Nephron progenitor cell (in vitro differentiated cells): ENCODE measurements at regions not wholly inside any gene's neighbourhood (a gene's known extent, or its start where the extent isn't known, plus 50 kb on each side); places are given as distances from the start of the nearest gene placed in this dataset.

ENCODE experiments used
- DNase-seq: peaks from one replicate; pipeline ENCODE4 v3.0.0; 2021
- H3K27ac Mint-ChIP-seq: 2 replicates; pipeline ENCODE4 v1.8.0; 2021; ENCODE audit warnings: mild to moderate bottlenecking, moderate library complexity, mixed read lengths
- H3K27me3 Mint-ChIP-seq: 2 replicates; pipeline ENCODE4 v1.8.0; 2021; ENCODE audit warnings: mild to moderate bottlenecking, low read depth, mixed read lengths; ENCODE audit not compliant: poor library complexity
- H3K36me3 Mint-ChIP-seq: 2 replicates; pipeline ENCODE4 v1.8.0; 2021; ENCODE audit warnings: low read depth, mixed read lengths
- H3K4me1 Mint-ChIP-seq: 2 replicates; pipeline ENCODE4 v1.8.0; 2021; ENCODE audit warnings: mixed read lengths
- H3K4me3 Mint-ChIP-seq: 2 replicates; pipeline ENCODE4 v1.8.0; 2021; ENCODE audit warnings: mild to moderate bottlenecking, moderate library complexity, mixed read lengths
- H3K9me3 Mint-ChIP-seq: 2 replicates; pipeline ENCODE4 v1.8.0; 2021; ENCODE audit warnings: mild to moderate bottlenecking, moderate library complexity, mixed read lengths
- CTCF ChIP-seq: fragments of 200-600 bp; sonication (generic); IDR thresholded peaks from 2 replicates; pipeline ENCODE4 v1.5.0; 2021; ENCODE audit warnings: antibody characterized with exemption

GRCh38 chr5:18216016-18216415 lies 581.8 kb downstream of the TAF11L14 start:
- Mint-ChIP-seq H3K27ac (no peak overlapping the region), H3K9me3 (peaks cover 4% of the 10 kb centered on the region), H3K4me1 (no peaks in the 10 kb centered on the region), H3K27me3 (peaks cover 3% of the 10 kb centered on the region), H3K36me3 (no peaks in the 10 kb centered on the region), H3K4me3 (no peak overlapping the region)
- DNase-seq, result no peak
- TF ChIP-seq CTCF, result no peak

- no peak overlapping the region for H3K27ac Mint-ChIP-seq
- no peak for TF ChIP-seq CTCF
- no peak overlapping the region for H3K4me3 Mint-ChIP-seq
- H3K36me3 Mint-ChIP-seq, result no peaks in the 10 kb centered on the region
- no peak for DNase-seq
- H3K4me1 Mint-ChIP-seq, result no peaks in the 10 kb centered on the region
- peaks cover 4% of the 10 kb centered on the region for H3K9me3 Mint-ChIP-seq
- H3K27me3 Mint-ChIP-seq, result peaks cover 3% of the 10 kb centered on the region
These were observed 582.5 kb downstream of the TAF11L14 start for GRCh38 chr5:18216729-18217128.

GRCh38 chr5:18219241-18219640 lies 585.0 kb downstream of the TAF11L14 start:
- H3K4me1 Mint-ChIP-seq, result no peaks in the 10 kb centered on the region
- H3K27ac Mint-ChIP-seq, result no peak overlapping the region
- H3K9me3 Mint-ChIP-seq, result peaks cover 4% of the 10 kb centered on the region
- TF ChIP-seq CTCF, result no peak
- no peaks in the 10 kb centered on the region for H3K36me3 Mint-ChIP-seq
- DNase-seq, result no peak
- no peak overlapping the region for H3K4me3 Mint-ChIP-seq
- H3K27me3 Mint-ChIP-seq, result peaks cover 3% of the 10 kb centered on the region

- H3K9me3 Mint-ChIP-seq, result peaks cover 4% of the 10 kb centered on the region
- peaks cover 3% of the 10 kb centered on the region for H3K27me3 Mint-ChIP-seq
- no peak for TF ChIP-seq CTCF
- no peaks in the 10 kb centered on the region for H3K36me3 Mint-ChIP-seq
- H3K27ac Mint-ChIP-seq, result no peak overlapping the region
- DNase-seq, result no peak
- no peaks in the 10 kb centered on the region for H3K4me1 Mint-ChIP-seq
- no peak overlapping the region for H3K4me3 Mint-ChIP-seq
These were observed 586.4 kb downstream of the TAF11L14 start for GRCh38 chr5:18220631-18221030.

GRCh38 chr5:18236386-18236785 lies 602.1 kb downstream of the TAF11L14 start:
- H3K4me3 Mint-ChIP-seq, result no peak overlapping the region
- H3K36me3 Mint-ChIP-seq, result no peaks in the 10 kb centered on the region
- H3K4me1 Mint-ChIP-seq, result no peaks in the 10 kb centered on the region
- no peak overlapping the region for H3K27ac Mint-ChIP-seq
- H3K9me3 Mint-ChIP-seq, result no peaks in the 10 kb centered on the region
- H3K27me3 Mint-ChIP-seq, result no peaks in the 10 kb centered on the region
- no peak for DNase-seq
- TF ChIP-seq CTCF, result no peak

- DNase-seq, result no peak
- Mint-ChIP-seq H3K4me1 (no peaks in the 10 kb centered on the region), H3K36me3 (no peaks in the 10 kb centered on the region), H3K4me3 (no peak overlapping the region), H3K27ac (no peak overlapping the region), H3K27me3 (no peaks in the 10 kb centered on the region), H3K9me3 (no peaks in the 10 kb centered on the region)
- TF ChIP-seq CTCF, result no peak
These were observed 604.1 kb downstream of the TAF11L14 start for GRCh38 chr5:18238321-18238720.
